ENCODE measurements at regions not wholly inside any gene's neighbourhood (a gene's known extent, or its start where the extent isn't known, plus 50 kb on each side); places are given as distances from the start of the nearest gene placed in this dataset.

DNA sequence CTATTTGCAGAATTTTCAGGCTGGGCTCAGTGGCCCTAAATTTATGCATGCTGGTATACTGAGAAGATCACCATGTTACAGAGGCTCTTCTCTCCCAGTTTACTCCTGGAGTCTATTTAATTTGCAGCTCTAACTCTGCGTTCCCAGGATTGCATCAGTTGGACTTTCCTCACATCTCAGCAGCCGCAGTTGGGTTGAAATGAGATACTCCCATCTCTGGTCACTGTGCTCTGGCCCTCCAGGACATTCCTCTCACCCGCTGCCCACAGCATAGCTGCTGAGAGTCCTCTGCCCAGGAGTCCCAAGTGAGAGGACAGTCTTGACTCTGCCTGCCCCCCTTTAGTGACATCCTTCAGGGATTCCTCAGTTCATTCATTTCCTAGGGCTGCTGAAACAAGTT, 150.9 kb downstream of the LACC1 start:
- Histone ChIP-seq H3K36me3 (no peaks in the 10 kb centered on the region), H3K27ac (no peak overlapping the region), H3K4me1 (peaks cover 0 to 14% (median 3%) of the 10 kb centered on the region in 4 donors), H3K27me3 (no peaks in the 10 kb centered on the region), H3K9me3 (no peaks in the 10 kb centered on the region), H3K4me3 (no peak overlapping the region)
- TF ChIP-seq POLR2A (IDR thresholded peaks at IDR 0.05) (no peak), POLR2AphosphoS5 (IDR thresholded peaks at IDR 0.05) (no peak), EP300 (IDR thresholded peaks at IDR 0.05) (no peak)
- TF ChIP-seq, protein P1, sequence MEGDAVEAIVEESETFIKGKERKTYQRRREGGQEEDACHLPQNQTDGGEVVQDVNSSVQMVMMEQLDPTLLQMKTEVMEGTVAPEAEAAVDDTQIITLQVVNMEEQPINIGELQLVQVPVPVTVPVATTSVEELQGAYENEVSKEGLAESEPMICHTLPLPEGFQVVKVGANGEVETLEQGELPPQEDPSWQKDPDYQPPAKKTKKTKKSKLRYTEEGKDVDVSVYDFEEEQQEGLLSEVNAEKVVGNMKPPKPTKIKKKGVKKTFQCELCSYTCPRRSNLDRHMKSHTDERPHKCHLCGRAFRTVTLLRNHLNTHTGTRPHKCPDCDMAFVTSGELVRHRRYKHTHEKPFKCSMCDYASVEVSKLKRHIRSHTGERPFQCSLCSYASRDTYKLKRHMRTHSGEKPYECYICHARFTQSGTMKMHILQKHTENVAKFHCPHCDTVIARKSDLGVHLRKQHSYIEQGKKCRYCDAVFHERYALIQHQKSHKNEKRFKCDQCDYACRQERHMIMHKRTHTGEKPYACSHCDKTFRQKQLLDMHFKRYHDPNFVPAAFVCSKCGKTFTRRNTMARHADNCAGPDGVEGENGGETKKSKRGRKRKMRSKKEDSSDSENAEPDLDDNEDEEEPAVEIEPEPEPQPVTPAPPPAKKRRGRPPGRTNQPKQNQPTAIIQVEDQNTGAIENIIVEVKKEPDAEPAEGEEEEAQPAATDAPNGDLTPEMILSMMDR (IDR thresholded peaks at IDR 0.05) = no peak
- no peak for DNase-seq
- intact Hi-C loops (cut with DNase I) = no loop called here
- 85 to 95% methylated on average over 3 of the region's 3 CpGs for WGBS, 2 donors

DNA sequence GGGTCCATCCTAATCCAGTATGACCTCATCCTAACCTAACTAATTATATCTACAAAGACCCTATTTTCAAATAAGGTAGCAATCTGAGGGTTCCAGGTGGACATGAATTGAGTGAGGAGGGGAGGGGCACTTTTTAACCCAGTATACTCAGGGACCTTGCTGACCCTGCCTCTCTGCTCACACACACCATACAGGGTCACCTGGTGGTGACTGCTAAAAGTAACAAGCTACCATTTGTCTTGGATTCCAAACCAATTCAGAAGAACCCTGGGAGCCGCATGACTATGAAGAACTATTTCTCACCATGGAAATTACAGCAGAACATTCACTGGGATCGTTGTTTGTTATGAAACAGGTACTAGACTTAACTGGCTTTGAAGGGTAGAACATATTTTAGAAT, 151.9 kb downstream of the LACC1 start:
- no peak for DNase-seq
- no peak overlapping the region for H3K4me3 ChIP-seq
- no peaks in the 10 kb centered on the region for H3K36me3 ChIP-seq
- H3K27ac ChIP-seq = no peak overlapping the region
- peaks cover 0 to 14% (median 3%) of the 10 kb centered on the region in 4 donors for H3K4me1 ChIP-seq
- 94 to 97% methylated on average over 2 of the region's 2 CpGs for WGBS, 2 donors
- TF ChIP-seq, protein P1 (IDR thresholded peaks at IDR 0.05) = no peak
- TF ChIP-seq EP300 (IDR thresholded peaks at IDR 0.05) (no peak), POLR2A (IDR thresholded peaks at IDR 0.05) (no peak), POLR2AphosphoS5 (IDR thresholded peaks at IDR 0.05) (no peak)
- intact Hi-C loops (cut with DNase I) = no loop called here
- no peaks in the 10 kb centered on the region for H3K9me3 ChIP-seq
- H3K27me3 ChIP-seq = no peaks in the 10 kb centered on the region

DNA sequence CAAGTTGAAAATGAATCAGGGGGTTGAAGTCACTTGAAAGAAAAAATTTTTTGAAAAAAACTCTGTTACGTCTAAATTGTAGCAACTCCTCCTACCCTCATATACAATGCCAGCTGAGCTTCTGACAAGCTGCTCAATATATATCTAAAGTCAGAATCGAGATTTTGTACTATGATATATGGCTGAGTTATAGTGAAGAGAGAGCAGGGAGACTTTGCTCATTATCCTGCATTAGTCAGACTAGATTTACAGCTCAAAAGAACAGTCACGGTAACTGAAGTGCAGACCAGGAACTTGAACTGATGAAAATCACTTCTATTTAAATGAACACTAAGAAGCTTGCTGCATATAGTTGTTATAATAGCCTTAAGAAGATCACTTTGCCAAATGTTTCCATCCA, 153.1 kb downstream of the LACC1 start:
- 48 to 81% methylated on average over 3 of the region's 3 CpGs for WGBS, 2 donors
- no peak for DNase-seq
- Histone ChIP-seq H3K36me3 (no peaks in the 10 kb centered on the region), H3K9me3 (no peaks in the 10 kb centered on the region), H3K27me3 (no peaks in the 10 kb centered on the region), H3K4me3 (no peak overlapping the region), H3K27ac (no peak overlapping the region), H3K4me1 (peaks cover 0 to 14% (median 3%) of the 10 kb centered on the region in 4 donors)
- intact Hi-C loops (cut with DNase I) = no loop called here
- TF ChIP-seq, protein P1 (IDR thresholded peaks at IDR 0.05) = no peak
- TF ChIP-seq POLR2AphosphoS5 (IDR thresholded peaks at IDR 0.05) = no peak
- TF ChIP-seq EP300 (IDR thresholded peaks at IDR 0.05) = no peak
- TF ChIP-seq POLR2A (IDR thresholded peaks at IDR 0.05) = no peak

DNA sequence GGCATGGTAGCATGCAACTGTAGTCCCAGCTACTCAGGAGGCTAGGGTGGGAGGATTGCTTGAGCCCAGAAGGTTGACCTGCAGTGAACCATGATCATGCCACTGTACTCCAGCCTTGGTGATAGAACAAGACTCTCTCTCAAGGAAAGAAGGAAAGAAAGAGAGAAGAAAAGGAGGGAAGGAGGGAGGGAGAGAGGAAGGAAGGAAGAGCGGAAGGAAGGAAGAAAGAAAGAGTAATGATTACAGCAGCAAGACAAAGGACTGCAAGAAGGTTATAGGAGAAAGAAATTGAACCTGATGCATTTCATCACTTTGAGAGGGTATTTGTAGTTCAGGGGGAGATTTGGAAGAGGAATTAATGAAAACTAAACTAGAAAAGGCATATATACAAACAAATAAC, 155.7 kb downstream of the LACC1 start:
- intact Hi-C loops (cut with DNase I) = no loop called here
- no peaks in the 10 kb centered on the region for H3K36me3 ChIP-seq
- H3K4me1 ChIP-seq = peaks cover 0 to 11% (median 4%) of the 10 kb centered on the region in 4 donors
- no peaks in the 10 kb centered on the region for H3K27me3 ChIP-seq
- TF ChIP-seq POLR2A (IDR thresholded peaks at IDR 0.05) = no peak
- TF ChIP-seq POLR2AphosphoS5 (IDR thresholded peaks at IDR 0.05) = no peak
- TF ChIP-seq EP300 (IDR thresholded peaks at IDR 0.05) = no peak
- TF ChIP-seq, protein P1 (IDR thresholded peaks at IDR 0.05) = no peak
- no peak overlapping the region for H3K27ac ChIP-seq
- WGBS, 2 donors = 90 to 97% methylated on average over 1 of the region's 1 CpG
- DNase-seq = no peak
- H3K4me3 ChIP-seq = no peak overlapping the region
- no peaks in the 10 kb centered on the region for H3K9me3 ChIP-seq

All from sigmoid colon (tissue), 6 donors.